AG20443 (cell line): ENCODE measurements at regions not wholly inside any gene's neighbourhood (a gene's known extent, or its start where the extent isn't known, plus 50 kb on each side); places are given as distances from the start of the nearest gene placed in this dataset.
A peak's percentile ranks its signal among the peaks of the same experiment; 100 is the strongest.

Experiments used
- DNase-seq: peaks from one replicate; pipeline ENCODE4 v3.0.0; 2012; ENCODE audit warnings: low spot score, mixed read lengths

GRCh38 chr1:14039582-14040430 lies 339.8 kb downstream of the PRDM2 start:
- no peak for DNase-seq

DNA sequence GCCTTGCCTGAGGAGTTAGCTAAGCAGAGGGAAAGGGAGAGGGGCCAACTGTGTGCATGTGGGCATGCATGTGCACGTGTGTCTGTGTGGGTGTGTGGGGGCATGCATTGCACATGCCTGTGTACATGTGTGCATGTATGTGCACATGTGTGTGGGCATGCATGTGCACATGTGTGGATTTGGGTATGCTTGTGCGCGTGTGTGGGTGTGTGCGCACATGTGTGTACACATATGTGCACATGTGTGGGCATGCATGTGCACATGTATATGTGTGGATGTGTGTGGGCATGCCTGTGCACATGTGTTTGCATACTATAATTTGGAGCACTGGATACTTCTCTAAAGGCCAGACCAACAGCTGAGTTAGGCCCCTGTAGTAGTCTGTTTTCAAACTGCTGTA lies 350.0 kb downstream of the PRDM2 start:
- no peak for DNase-seq

DNA sequence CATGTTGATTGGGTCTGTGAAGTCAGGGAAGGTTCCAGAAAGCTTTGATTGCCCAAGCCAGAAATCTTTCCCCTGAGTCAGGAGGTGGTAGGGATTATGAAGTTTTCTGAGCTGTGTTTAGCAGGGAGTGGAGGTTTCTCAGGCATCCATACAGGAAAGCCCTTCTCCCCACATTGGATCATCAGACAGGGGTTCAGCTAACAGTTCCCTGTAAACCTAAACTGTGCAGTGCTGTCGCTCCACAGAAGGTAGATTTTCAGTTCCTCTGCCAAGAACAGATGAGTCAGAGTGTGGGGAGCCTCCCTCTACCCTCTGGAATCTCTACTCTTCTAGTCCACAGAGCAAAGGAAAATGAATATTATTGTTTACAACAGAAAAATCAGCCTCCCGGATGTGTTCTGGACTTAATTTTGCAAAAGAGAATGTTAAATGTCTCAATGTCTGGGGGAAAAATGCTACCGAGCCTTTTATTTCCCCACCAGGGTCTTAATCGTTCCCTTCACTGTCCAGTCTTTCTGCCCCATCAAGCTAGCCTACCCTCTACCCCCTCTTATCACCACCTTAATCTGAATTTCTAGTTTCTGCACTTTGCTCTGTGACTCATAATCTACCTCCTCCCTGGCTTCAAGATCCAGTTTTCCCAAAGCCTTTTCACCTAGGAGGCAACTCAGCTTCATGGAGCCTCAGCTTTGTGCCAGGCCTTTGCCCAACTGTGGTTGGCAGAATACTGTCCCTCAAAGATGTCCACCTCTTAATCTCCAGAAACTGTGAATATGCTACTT lies 355.6 kb downstream of the PRDM2 start:
- peak; percentile 13 for DNase-seq

DNA sequence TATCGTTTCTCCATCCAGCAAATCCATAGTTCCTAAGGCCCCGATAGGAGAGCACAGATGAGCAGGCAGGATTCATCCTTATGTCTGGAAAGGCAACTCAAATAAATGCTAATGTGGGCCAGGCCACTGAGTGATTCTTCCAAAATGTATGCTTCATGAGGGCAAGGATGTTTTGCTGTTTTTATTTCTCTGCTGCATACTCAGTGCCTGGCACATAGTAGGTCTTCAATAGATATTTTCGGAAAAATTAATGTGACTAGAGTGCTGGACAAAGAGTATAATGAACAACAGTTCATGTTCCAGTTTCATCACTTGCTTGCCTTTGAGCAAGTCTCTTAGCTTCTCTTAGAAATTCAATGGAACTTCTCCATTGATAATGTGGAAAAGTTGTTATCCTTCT lies 357.7 kb downstream of the PRDM2 start:
- no peak for DNase-seq

DNA sequence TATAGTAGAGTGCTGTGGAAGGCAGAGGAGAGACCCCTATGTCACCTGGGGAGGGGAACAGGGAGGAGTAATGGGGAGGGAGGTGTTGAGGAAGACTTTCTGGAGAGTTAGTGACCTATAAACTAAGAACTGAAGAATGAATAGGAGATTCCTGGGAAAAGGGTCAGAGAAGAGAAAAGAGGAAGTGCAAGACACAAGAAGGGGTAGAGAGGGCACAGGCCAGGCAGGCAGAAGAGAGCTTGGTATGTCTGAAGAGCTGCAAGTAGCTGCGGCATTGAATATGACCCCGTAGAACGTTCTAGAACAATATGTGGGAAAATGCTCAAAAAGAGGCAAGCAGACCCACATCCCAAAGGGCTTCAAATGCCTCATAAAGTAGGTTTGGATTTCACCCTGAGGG lies 361.2 kb downstream of the PRDM2 start:
- no peak for DNase-seq

DNA sequence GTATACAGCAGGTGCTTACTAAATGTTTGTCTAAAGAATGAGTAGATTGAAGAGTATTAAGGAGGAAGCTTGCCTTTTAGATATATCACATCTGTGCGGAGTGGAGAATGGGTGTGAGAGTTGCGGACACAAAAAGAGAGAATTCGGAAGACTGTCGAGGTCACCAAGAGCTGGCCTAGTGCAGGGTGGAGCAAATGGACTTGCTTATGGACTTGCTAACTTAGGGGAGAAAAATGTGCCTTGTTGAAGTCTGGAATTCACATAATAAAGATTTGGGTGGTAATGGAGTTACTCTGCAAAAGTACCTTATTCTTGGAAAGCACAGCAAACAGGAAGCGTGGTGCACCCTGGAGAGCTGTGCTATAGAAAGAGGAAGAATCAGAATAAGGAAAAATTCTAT lies 361.7 kb downstream of the PRDM2 start:
- DNase-seq = no peak

GRCh38 chr1:14062669-14063068 lies 362.7 kb downstream of the PRDM2 start:
- DNase-seq = no peak

DNA sequence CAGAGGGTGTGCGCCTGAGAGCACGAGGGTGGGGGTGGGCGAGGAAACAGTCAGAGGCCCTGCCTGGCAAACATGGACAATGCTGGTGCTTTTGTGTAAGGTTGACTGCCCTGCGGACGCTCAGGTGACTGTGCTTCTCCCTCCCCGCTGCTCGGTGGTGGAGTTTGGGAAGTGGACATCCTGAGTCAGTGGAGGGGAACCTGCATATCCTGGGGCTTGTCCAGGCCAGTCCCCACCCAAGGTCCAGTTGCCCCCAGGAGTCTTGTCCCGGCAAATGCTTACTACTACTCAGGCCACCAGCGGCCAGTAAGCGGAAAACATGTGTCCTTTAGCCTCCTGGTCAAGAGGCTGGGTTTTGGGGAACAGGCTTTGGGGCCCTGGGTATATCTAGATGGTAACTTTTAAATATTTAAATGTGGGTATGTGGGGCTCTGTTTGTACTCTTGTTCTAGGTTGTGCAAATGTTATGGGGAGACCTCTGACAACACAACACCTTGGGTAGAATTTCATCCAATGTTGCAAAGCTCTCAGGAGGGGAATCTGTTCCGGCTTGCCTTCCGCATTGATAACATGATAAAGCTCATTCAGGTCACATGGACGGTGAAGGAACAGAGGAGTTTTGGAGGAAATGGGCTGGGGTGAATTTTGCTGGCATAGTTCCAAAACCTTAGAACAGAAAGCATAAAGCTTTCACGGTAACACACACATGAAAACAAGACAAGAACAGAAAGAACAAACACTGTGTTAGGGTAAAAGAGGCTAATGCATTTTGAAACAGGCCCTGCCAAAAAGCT lies 364.9 kb downstream of the PRDM2 start:
- DNase-seq = no peak

- no peak for DNase-seq
These were observed 365.5 kb downstream of the PRDM2 start for GRCh38 chr1:14065486-14065885.

GRCh38 chr1:14067036-14067435 lies 367.0 kb downstream of the PRDM2 start:
- no peak for DNase-seq

- DNase-seq = no peak
These were observed 367.7 kb downstream of the PRDM2 start for GRCh38 chr1:14067711-14068110.

- no peak for DNase-seq
These were observed 371.6 kb downstream of the PRDM2 start for GRCh38 chr1:14071581-14071980.

DNA sequence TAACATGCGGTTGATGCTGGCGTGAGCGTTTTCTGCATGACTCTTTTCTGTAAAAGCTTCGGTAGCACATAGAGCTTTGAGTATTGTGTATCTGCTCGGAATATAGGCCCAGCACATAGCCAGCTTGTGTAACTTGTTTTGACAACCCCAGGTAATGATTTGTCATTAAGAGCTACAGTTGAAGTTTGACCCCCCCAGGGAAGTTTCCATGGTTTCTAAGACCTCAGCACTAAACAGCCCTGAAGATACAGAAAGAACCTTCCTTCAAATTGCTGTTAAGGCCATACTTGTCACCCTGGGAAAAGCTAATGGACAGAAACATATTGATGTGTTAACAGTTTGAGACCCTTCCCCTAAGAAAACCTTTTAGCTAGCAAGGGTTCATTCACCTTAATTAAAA lies 380.7 kb downstream of the PRDM2 start:
- no peak for DNase-seq

GRCh38 chr1:14082331-14082730 lies 382.3 kb downstream of the PRDM2 start:
- no peak for DNase-seq

GRCh38 chr1:14083277-14083676 lies 383.3 kb downstream of the PRDM2 start:
- DNase-seq = no peak

DNA sequence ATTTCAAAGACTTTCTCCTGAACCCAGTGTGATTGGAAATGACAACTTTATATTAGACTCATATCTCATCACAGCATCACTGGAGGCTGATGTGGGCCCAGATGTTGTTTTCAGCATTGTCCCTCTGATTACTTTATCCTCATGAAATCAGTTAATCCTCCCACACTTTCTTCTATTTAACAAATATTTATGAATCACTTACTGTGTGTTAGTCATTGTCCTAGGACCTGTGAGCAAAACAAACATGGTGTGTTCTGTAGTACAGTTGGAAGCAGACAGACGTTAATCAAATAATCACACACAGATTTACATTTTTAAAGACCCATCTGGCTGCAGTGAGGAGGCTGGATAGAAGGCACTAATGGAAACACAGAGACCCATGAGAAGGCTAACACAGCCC lies 383.7 kb downstream of the PRDM2 start:
- DNase-seq = no peak

- DNase-seq = no peak
These were observed 390.1 kb downstream of the PRDM2 start for GRCh38 chr1:14090062-14090461.

GRCh38 chr1:14090531-14090930 lies 390.5 kb downstream of the PRDM2 start:
- no peak for DNase-seq

- DNase-seq = peak; percentile 46
These were observed 394.8 kb downstream of the PRDM2 start for GRCh38 chr1:14094611-14095400.

DNA sequence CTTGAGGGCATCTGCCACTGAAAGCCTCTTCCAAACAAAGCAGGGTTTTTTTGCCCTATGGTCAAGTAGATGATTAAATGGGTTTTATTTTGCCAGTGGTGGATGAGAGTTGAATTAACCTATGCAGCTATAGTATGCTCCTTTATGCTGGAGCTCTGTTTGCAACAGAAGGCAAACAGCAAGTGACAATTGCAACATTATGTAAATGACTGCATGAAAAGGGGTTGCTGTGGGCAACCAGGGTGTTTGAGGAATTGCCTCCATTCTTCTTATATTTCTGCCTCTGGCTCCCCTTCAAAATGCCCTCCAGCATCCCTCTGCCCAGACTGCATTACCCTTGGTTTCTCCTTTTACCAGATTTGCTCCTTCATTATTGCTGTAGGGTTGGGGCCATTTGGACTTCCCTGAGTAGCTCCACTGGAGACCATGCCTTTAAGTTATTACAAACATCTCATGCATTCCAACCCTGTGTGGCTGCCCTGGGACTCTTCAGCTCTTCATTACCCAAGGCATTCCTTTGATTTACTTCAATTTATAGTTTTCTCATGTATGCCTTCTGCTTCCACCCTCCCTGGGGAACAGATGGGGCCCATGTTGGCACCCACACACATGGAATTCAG lies 398.4 kb downstream of the PRDM2 start:
- DNase-seq = no peak

- no peak for DNase-seq
These were observed 400.5 kb downstream of the PRDM2 start for GRCh38 chr1:14100444-14100843.
